ENCODE measurements at regions not wholly inside any gene's neighbourhood (a gene's known extent, or its start where the extent isn't known, plus 50 kb on each side); places are given as distances from the start of the nearest gene placed in this dataset.
"Not testable (repeated sequence)": the region's sequence is repeated elsewhere in the genome, so short reads cannot be mapped to it uniquely, and the experiment has no call there.

DNA sequence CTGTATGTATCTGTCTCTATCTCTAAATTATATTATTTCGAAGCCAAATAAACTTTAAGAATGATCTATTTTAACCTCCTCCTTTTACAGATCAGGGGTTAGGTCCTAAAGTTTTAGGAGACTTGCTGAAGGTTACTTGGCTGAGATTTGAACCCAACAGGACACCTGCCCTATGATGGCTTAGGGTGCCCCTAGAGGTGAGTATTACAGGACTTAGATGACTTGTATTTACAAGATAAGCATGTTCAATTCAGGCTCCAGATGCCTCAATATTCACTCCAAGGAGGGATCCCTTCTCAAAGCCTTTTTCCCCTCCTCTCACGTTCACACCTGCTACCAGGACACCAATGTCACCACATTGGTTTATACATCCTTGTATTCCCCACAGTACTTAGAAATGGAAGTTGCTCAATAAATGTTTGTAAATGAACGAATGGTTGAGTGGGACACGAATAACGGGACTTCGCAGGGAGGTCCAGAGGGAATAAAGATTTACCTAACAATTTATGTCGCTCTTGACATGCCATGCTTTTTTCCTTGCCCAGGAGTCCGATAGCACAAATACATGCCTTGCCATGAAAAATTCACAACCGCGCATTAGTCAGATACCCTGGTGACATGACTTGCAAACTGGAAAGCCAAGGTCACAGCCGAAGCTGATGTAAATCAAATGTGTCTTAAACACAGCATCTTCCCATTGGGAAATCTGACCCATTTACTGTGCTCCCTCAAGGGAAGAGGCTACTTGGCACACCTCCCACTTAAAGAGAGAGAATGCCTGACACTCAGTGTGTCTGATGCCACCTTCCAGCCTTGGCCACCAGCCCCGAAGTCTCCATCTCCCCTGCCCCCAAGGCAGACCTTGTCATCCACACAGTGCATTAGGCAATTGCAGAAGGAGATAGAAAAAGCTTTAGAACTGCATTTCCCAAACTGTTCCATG, 872.2 kb upstream of the AUTS2 start:
- no peak for DNase-seq (ENCODE audit: low read depth)

DNA sequence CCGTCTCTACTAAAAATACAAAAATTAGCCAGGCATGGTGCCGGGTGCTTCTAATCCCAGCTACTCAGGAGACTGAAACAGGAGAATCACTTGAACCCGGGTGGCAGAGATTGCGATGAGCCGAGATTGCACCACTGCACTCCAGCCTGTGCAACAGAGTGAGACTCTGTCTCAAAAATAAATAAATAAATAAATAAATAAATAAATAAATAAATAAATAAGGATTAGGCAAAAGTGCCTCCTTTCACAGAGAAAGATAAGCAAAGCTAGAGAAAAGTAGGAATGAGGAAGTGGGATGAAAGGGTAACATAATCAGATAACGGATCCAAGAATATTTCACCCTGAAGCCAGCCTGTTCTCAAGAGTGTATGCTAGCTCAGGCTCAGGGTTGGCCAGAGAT, 869.6 kb upstream of the AUTS2 start:
- not testable (repeated sequence) for DNase-seq (ENCODE audit: low read depth)

DNA sequence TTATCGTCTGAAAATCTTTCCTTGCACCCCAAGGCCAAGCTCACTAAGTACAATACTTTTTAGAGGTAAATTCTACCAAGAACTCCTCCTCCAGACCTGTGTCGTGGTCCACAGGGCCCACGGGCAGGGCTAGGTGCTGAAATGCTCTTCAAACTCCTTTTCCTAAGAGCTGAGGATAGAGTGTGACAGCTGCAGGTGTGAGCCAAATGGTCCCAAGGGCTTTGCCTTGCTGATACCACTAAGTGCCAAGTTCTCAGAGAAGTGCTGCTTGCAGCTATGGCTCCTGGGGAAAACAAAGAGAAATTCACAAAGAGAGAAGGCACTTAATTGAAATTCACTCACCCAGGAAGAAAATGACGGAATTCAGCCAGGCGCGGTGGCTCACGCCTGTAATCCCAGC, 868.9 kb upstream of the AUTS2 start:
- no peak for DNase-seq (ENCODE audit: low read depth)

DNA sequence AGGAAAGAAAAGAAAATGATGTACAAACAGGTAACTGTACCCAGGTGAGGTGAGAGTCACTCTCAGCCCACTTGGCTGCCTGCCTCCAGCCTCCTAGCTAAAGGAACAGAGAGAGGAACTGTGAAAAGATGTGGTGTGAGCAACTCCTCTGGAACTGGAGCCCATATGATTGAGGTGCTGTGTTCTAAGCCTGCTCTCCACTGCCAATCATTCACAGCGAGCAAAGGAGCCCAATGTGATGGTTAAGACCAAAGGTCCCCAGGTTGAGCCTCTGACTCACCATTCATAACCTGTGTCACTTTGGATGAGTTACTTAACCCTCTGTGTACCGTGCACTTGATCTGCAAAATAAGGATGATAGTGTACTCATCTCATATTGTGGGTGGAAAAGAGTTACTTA, 868.1 kb upstream of the AUTS2 start:
- no peak for DNase-seq (ENCODE audit: low read depth)

GRCh38 chr7:68730964-68731363, 867.3 kb upstream of the AUTS2 start:
- no peak for DNase-seq (ENCODE audit: low read depth)

- no peak for DNase-seq (ENCODE audit: low read depth)
Measured at GRCh38 chr7:68733219-68734153, 864.8 kb upstream of the AUTS2 start.

GRCh38 chr7:68734431-68734830, 863.8 kb upstream of the AUTS2 start:
- no peak for DNase-seq (ENCODE audit: low read depth)

GRCh38 chr7:68739306-68739705, 859.0 kb upstream of the AUTS2 start:
- DNase-seq (ENCODE audit: low read depth) = no peak

GRCh38 chr7:68744036-68744435, 854.2 kb upstream of the AUTS2 start:
- DNase-seq (ENCODE audit: low read depth) = no peak

DNA sequence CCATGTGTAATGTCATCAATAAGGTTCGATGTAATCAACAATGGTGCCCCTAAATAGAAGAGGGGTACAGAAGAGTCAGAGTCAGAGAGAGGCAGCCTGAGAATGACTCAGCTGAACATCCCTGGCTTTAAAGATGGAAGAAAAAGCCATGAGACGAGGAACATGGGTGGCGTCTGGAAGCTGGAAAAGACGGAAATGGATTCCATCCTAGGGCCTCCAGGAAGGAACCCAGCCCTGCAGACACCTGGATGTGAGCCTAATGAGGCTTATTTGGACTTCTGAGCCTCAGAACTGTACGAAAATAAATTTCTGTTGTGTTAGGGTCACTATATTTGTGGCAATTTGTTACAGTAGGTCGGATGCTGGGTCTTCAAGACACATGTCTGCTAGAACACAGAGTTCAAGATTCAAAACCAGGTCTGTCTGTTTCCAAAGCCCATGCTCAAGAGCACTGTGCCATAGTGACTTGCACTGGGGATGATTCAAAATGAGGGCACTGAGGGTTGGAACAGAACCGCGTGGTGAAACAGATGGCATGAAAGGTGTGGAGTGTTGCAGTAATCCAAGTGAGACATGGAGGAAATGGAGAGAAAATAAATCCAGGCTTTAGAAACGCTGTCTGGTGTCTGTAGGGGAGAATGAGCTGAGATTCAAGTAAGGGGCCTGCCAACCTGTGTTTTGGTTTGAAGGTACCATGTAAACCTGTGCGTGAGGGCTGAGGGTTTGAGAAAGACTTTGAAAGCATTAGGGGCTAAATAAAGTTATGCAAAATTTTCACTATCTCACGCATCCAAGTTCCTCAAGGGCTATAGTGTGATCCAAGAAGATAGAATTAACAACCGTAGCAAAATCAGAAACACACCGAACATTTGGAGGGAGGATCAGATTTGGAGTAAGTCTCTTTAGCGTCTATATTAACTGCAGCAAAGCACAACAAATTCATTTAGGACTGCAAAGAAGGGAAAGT, 849.1 kb upstream of the AUTS2 start:
- DNase-seq (ENCODE audit: low read depth) = no peak

- DNase-seq (ENCODE audit: low read depth) = no peak
Measured at GRCh38 chr7:68752485-68753178, 845.6 kb upstream of the AUTS2 start.

DNA sequence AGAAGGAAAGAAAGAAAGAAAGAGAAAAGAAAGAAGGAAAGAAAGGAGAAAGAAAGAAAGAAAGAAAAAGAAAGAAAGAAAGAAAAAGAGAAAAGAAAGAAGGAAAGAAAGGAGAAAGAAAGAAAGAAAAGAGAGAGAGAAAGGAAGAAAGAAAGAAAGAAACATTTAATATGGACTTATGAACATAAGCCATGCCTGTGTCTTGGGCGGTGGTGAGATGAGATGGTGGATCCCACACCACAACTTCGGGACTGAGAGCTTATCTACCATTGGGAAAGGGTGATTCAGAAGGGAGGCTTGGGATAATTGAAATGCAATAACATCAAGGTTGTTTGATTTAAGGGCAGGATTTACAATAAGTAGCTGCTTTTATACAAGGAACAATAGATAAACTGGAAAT, 843.9 kb upstream of the AUTS2 start:
- no peak for DNase-seq (ENCODE audit: low read depth)

GRCh38 chr7:68756986-68757495, 841.2 kb upstream of the AUTS2 start:
- no peak for DNase-seq (ENCODE audit: low read depth)

DNA sequence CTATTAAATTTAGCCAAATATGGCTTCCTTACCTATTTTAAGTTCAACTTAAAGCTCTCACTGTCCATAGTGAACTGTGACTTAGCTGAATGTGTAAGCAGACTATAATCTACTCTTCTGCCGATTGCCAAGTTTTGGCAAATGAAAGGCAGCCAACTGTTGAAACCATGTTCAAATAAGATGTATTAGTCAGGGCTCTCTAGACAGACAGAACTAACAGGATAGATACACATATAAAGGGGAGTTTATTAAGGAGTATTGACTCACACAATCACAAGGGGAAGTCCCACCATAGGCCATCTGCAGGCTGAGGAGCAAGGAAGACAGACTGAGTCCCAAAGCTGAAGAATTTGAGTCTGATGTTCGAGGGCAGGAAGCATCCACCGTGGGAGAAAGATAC, 837.7 kb upstream of the AUTS2 start:
- no peak for DNase-seq (ENCODE audit: low read depth)

GRCh38 chr7:68767462-68767861, 830.8 kb upstream of the AUTS2 start:
- no peak for DNase-seq (ENCODE audit: low read depth)

DNA sequence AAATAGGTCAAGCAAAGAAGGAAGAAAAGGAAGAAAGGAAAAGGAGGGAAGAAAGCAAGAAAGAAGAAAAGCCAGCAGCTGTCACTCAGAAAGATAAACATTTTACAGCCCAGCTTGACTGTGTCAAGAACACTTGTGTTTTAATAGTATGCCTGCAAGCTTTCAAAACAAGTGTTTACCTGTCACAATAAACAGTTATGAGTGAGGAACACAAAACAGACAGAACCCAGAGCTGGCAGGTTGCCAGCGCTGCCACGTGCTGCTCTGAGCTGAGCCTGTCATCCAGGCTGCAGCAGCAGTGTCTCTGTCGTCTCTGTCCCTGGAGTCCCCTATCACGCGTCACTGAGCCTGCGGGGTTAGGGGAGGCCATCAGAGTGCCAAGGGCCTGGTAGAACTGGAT, 827.6 kb upstream of the AUTS2 start:
- no peak for DNase-seq (ENCODE audit: low read depth)

GRCh38 chr7:68776326-68776725, 821.9 kb upstream of the AUTS2 start:
- DNase-seq (ENCODE audit: low read depth) = no peak

DNA sequence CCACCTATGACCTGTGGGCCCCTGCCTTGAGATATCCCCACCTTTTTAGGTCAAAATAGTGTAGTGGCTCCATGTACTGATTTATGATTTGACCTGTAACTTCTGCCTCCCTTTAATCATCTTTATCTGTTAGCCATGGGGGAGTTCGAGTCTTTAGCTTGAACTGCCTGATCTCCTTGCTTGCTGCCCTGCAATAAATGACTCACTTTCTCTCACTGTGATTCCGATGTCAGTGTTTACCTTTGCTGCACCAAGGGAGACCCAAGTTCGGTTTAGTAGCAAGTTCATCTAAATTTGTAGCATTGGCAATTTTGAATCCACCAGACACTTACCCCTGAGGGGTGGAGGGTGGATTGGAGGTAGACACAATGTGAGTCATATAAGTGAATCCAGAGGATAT, 814.6 kb upstream of the AUTS2 start:
- no peak for DNase-seq (ENCODE audit: low read depth)

DNA sequence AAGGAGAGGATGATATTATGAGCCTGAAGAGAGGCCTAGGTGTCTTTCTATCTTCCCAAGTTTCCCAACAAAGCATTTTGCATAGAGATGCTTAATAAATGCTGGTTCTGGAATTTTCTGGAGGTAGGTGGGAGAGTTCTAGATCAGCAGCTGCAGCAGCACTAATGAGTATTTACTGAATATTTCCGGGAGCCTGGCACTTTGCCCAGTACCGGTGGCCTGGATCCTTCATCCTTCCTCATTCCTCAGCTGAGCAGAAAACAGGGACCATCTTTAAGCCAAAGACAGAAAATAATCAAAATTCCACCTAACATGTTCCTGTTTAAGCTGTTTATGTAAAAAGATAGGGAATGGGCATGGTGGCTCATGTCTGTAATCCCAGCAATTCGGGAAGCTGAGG, 813.2 kb upstream of the AUTS2 start:
- no peak for DNase-seq (ENCODE audit: low read depth)

DNA sequence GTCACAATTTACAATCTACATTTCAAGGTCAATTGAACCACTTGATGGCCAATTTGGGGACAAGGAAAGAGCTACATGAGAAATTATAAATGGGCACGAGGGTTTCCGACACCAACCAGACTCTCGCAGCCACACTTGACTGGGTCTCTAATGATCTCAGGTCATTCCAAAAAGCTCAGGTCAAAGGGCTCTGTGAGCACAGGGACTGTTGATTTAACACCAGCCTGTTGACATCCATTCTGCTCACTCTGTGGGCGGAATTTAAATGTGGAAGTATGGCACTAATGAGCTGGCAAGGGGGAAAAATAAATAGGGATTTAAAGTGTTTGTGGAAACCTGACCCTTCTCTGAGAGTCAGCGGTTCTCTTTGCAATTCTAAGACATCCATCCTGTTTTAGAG, 810.7 kb upstream of the AUTS2 start:
- no peak for DNase-seq (ENCODE audit: low read depth)

Measured in HT1080 (cell line).